H1 (cell line): ENCODE measurements at regions not wholly inside any gene's neighbourhood (a gene's known extent, or its start where the extent isn't known, plus 50 kb on each side); places are given as distances from the start of the nearest gene placed in this dataset.

Experiments
- CTCF ChIA-PET: fragments of 300-600 bp; sonication (Branson Sonifier 250); formaldehyde crosslinking; loops from one replicate; lab custom pipeline; 2021; ENCODE audit not compliant: partially characterized antibody; lab: Charles Lee
- POLR2A ChIA-PET: fragments of 300-600 bp; sonication (Branson Sonifier 250); formaldehyde crosslinking; loops from one replicate; lab custom pipeline; 2021; ENCODE audit warnings: inconsistent platforms; ENCODE audit not compliant: partially characterized antibody; lab: Charles Lee
- DNase-seq, 2 experiments: peaks; one replicate each; pipeline versions ENCODE4 v3.0.0 to v3.0.0-alpha.2; 2010 to 2022; ENCODE audit warnings: low spot score in 2 of 2, low read depth in 1 of 2, mixed read lengths in 1 of 2
- FAIRE-seq: peaks from 2 replicates; lab custom pipeline; 2011; peaks lifted over from hg19 to GRCh38; lab: Jason Lieb, UNC
- H2AFZ ChIP-seq: 2 replicates; pipeline ENCODE4 v1.8.1; 2012; ENCODE audit warnings: low read length, inconsistent platforms
- H2AK5ac ChIP-seq: 2 replicates; pipeline ENCODE4 v1.6.1; 2013; ENCODE audit warnings: low read depth, low read length
- H2BK120ac ChIP-seq: replicated peaks from 2 replicates; pipeline ENCODE3; 2013; ENCODE audit warnings: low read depth, low read length, inconsistent platforms
- H2BK12ac ChIP-seq: 2 replicates; pipeline ENCODE4 v1.6.1; 2013; ENCODE audit warnings: low read depth, low read length
- H2BK15ac ChIP-seq: 2 replicates; pipeline ENCODE4 v1.6.1; 2013; ENCODE audit warnings: low read length
- H2BK20ac ChIP-seq: 2 replicates; pipeline ENCODE4 v1.6.1; 2013; ENCODE audit warnings: low read length
- H2BK5ac ChIP-seq: 2 replicates; pipeline ENCODE4 v1.6.1; 2013; ENCODE audit warnings: low read depth, low read length
- H3K14ac ChIP-seq: 2 replicates; pipeline ENCODE4 v1.6.1; 2013; ENCODE audit warnings: inconsistent platforms; ENCODE audit not compliant: insufficient read length
- H3K18ac ChIP-seq: 2 replicates; pipeline ENCODE4 v1.6.1; 2013; ENCODE audit warnings: low read length; ENCODE audit errors: extremely low read depth
- H3K23ac ChIP-seq: 2 replicates; pipeline ENCODE4 v1.6.1; 2013; ENCODE audit warnings: inconsistent platforms; ENCODE audit not compliant: insufficient read length
- H3K23me2 ChIP-seq: 2 replicates; pipeline ENCODE4 v1.6.1; 2013; ENCODE audit warnings: low read depth, low read length
- H3K27ac ChIP-seq: 2 replicates; pipeline ENCODE4 v1.6.1; 2011; ENCODE audit warnings: low read depth, low read length, inconsistent platforms
- H3K27me3 ChIP-seq, 4 experiments: replicated peaks in 1 of 4; 1 replicate in 1 of 4; 2 replicates in 3 of 4; pipeline versions ENCODE4 v1.6.1 to v1.8.1; 2011 to 2013; ENCODE audit warnings: low read length in 3 of 4, mild to moderate bottlenecking in 3 of 4, inconsistent platforms in 2 of 4, mixed read lengths in 2 of 4, moderate library complexity in 1 of 4; ENCODE audit not compliant: control insufficient read depth in 3 of 4, insufficient read depth in 3 of 4; ENCODE audit errors: extremely low read depth in 1 of 4
- H3K36me3 ChIP-seq, 4 experiments: 2 replicates each; pipeline versions ENCODE4 v1.6.1 to v1.8.1; 2011 to 2013; ENCODE audit warnings: mild to moderate bottlenecking in 4 of 4, low read length in 3 of 4, moderate library complexity in 2 of 4, control low read depth in 1 of 4, inconsistent platforms in 1 of 4; ENCODE audit not compliant: insufficient read depth in 4 of 4, control insufficient read depth in 2 of 4
- H3K4ac ChIP-seq: replicated peaks from 2 replicates; pipeline ENCODE3; 2013; ENCODE audit warnings: low read length, low read depth, mixed read lengths, inconsistent platforms; ENCODE audit not compliant: insufficient read length
- H3K4me1 ChIP-seq, 4 experiments: replicated peaks in 1 of 4; 1 replicate in 1 of 4; 2 replicates in 3 of 4; pipeline versions ENCODE4 v1.6.1 to v1.8.1; 2011 to 2013; ENCODE audit warnings: low read length in 3 of 4, inconsistent platforms in 2 of 4, mixed read lengths in 1 of 4; ENCODE audit not compliant: insufficient read depth in 4 of 4, control insufficient read depth in 3 of 4
- H3K4me2 ChIP-seq, 2 experiments: 2 replicates each; pipeline versions ENCODE4 v1.6.1 to v1.8.1; 2011 to 2013; ENCODE audit warnings: low read depth in 2 of 2, low read length in 2 of 2, control low read depth in 1 of 2, inconsistent platforms in 1 of 2, mild to moderate bottlenecking in 1 of 2; ENCODE audit not compliant: insufficient read depth in 1 of 2
- H3K4me3 ChIP-seq, 4 experiments: fragments of 200-600, 300-600 bp in 1 of 4; sonication (generic), shearing (Covaris generic), sonication (Bioruptor Twin) in 1 of 4; 2 replicates each; pipeline versions ENCODE4 v1.5.1 to v1.8.1; 2011 to 2016; ENCODE audit warnings: low read length in 4 of 4, low read depth in 3 of 4, control low read depth in 2 of 4, inconsistent platforms in 2 of 4, mild to moderate bottlenecking in 2 of 4, mixed read lengths in 1 of 4, moderate library complexity in 1 of 4; ENCODE audit not compliant: insufficient read depth in 2 of 4; ENCODE audit errors: extremely low read depth in 1 of 4
- H3K56ac ChIP-seq: replicated peaks from 2 replicates; pipeline ENCODE3; 2013; ENCODE audit warnings: low read depth, mild to moderate bottlenecking, mixed read lengths, low read length, inconsistent platforms; ENCODE audit not compliant: insufficient read length
- H3K79me1 ChIP-seq: 2 replicates; pipeline ENCODE4 v1.6.1; 2013; ENCODE audit warnings: low read depth, low read length, control low read depth
- H3K79me2 ChIP-seq, 2 experiments: 2 replicates each; pipeline versions ENCODE4 v1.6.1 to v1.8.1; 2012 to 2013; ENCODE audit warnings: low read length in 2 of 2, mild to moderate bottlenecking in 2 of 2, inconsistent platforms in 1 of 2; ENCODE audit not compliant: insufficient read depth in 2 of 2, control insufficient read depth in 1 of 2
- H3K9ac ChIP-seq, 4 experiments: replicated peaks in 1 of 4; 1 replicate in 1 of 4; 2 replicates in 3 of 4; pipeline versions ENCODE4 v1.6.1 to v1.8.1; 2011 to 2013; ENCODE audit warnings: low read depth in 3 of 4, low read length in 3 of 4, control low read depth in 2 of 4, mild to moderate bottlenecking in 2 of 4, moderate library complexity in 2 of 4, inconsistent platforms in 1 of 4; ENCODE audit errors: extremely low read depth in 1 of 4
- H3K9me3 ChIP-seq, 2 experiments: 2 replicates each; pipeline versions ENCODE4 v1.6.1 to v1.8.1; 2012 to 2013; ENCODE audit warnings: mild to moderate bottlenecking in 2 of 2, moderate library complexity in 2 of 2, control low read depth in 1 of 2, inconsistent platforms in 1 of 2, low read depth in 1 of 2, low read length in 1 of 2, mixed read lengths in 1 of 2; ENCODE audit not compliant: insufficient read depth in 2 of 2
- H4K20me1 ChIP-seq, 2 experiments: replicated peaks in 1 of 2; 2 replicates each; pipeline versions ENCODE3 to v1.8.1; 2011 to 2013; ENCODE audit warnings: inconsistent platforms in 2 of 2, low read length in 2 of 2, mild to moderate bottlenecking in 1 of 2; ENCODE audit not compliant: insufficient read depth in 2 of 2, control insufficient read depth in 1 of 2
- H4K5ac ChIP-seq: 2 replicates; pipeline ENCODE4 v1.6.1; 2013; ENCODE audit warnings: low read length, low read depth, mixed read lengths, inconsistent platforms; ENCODE audit not compliant: insufficient read length
- H4K8ac ChIP-seq: 2 replicates; pipeline ENCODE4 v1.8.0; 2013; ENCODE audit warnings: mild to moderate bottlenecking, moderate library complexity, low read length, inconsistent platforms; ENCODE audit not compliant: insufficient read depth; ENCODE audit errors: extremely low read depth
- H4K91ac ChIP-seq: replicated peaks from 2 replicates; pipeline ENCODE3; 2013; ENCODE audit warnings: low read length, mixed read lengths, inconsistent platforms; ENCODE audit not compliant: insufficient read length
- CEBPB ChIP-seq: IDR thresholded peaks from 2 replicates; pipeline ENCODE4 v1.6.1; 2012; ENCODE audit warnings: low read depth, low read length
- CTBP2 ChIP-seq: IDR thresholded peaks from 2 replicates; pipeline ENCODE4 v1.7.0; 2011; ENCODE audit warnings: borderline replicate concordance, mild to moderate bottlenecking, moderate library complexity, mixed read lengths, low read length; ENCODE audit not compliant: insufficient read depth, insufficient read length
- HDAC6 ChIP-seq: IDR thresholded peaks from one replicate; pipeline ENCODE4 v1.7.1; 2012; ENCODE audit warnings: low read depth, mild to moderate bottlenecking, inconsistent platforms, low read length, moderate library complexity
- JUN ChIP-seq: IDR thresholded peaks from 2 replicates; pipeline ENCODE4 v1.6.1; 2011; ENCODE audit warnings: low read depth, mild to moderate bottlenecking, improper control_type of control experiment, low read length
- KDM5A ChIP-seq: fragments of 200-600 bp; IDR thresholded peaks from 2 replicates; pipeline ENCODE4 v1.7.1; 2012; ENCODE audit warnings: mild to moderate bottlenecking, low read length, inconsistent platforms, mixed read lengths
- POU5F1 ChIP-seq: IDR thresholded peaks from 2 replicates; pipeline ENCODE4 v1.6.1; 2011; ENCODE audit warnings: low read depth, mild to moderate bottlenecking, low read length, moderate library complexity
- SP2 ChIP-seq: IDR thresholded peaks from 2 replicates; pipeline ENCODE4 v1.6.1; 2012; ENCODE audit warnings: mild to moderate bottlenecking, low read length, inconsistent platforms
- TAF7 ChIP-seq: optimal IDR thresholded peaks from 2 replicates; pipeline ENCODE3; 2011; ENCODE audit warnings: low read depth, mild to moderate bottlenecking, inconsistent platforms, low read length, moderate library complexity, borderline replicate concordance
- TBP ChIP-seq: IDR thresholded peaks from 2 replicates; pipeline ENCODE4 v1.6.1; 2011; ENCODE audit warnings: low read depth, low read length, improper control_type of control experiment
- WGBS, 2 experiments: shearing (Covaris generic) in 1 of 2; methylation state at CpG; one replicate each; pipeline versions ENCODE4 v1.1.6 to v1.1.7; 2013 to 2015; ENCODE audit warnings: low lambda C conversion rate in 2 of 2, mixed read lengths in 2 of 2, inconsistent platforms in 1 of 2, low coverage in 1 of 2, missing lambda C conversion rate in 1 of 2; ENCODE audit not compliant: insufficient replicate concordance in 2 of 2, insufficient coverage in 1 of 2, insufficient read length in 1 of 2; ENCODE audit errors: extremely low coverage in 1 of 2, missing lambda C conversion rate in 1 of 2; 5-methylcytosine and 5-hydroxymethylcytosine counted together

GRCh38 chr7:26008428-26008827, 143.6 kb upstream of the NFE2L3 start:
- no peak overlapping the region for H2BK120ac ChIP-seq
- H4K8ac ChIP-seq: no peak overlapping the region
- H4K5ac ChIP-seq: no peak overlapping the region
- H3K56ac ChIP-seq: no peak overlapping the region
- no peak overlapping the region for H2BK20ac ChIP-seq
- FAIRE-seq (no peak), DNase-seq (no peak)
- H3K79me2 ChIP-seq: no peaks in the 10 kb centered on the region
- no peak overlapping the region for H2AK5ac ChIP-seq
- H3K4ac ChIP-seq: no peak overlapping the region
- no peak overlapping the region for H3K4me3 ChIP-seq
- TF ChIP-seq KDM5A (no peak), TAF7 (no peak), POU5F1 (no peak), CEBPB (no peak), CTBP2 (no peak), JUN (no peak), HDAC6 (no peak), SP2 (no peak), TBP (no peak)
- no peaks in the 10 kb centered on the region for H4K20me1 ChIP-seq
- ChIA-PET CTCF (interaction anchor here (1.1 to 1.2 kb wide), 2 partner anchors 10 to 20 kb away, joined by 3 read pairs; no protein-coding TSS in a partner anchor), POLR2A (interaction anchor here (1.1 kb wide), 1 partner anchor 13 kb away, joined by 3 read pairs; no protein-coding TSS in a partner anchor)
- H3K4me1 ChIP-seq: no peaks in the 10 kb centered on the region
- no peak overlapping the region for H3K23ac ChIP-seq
- peaks cover 20 to 26% of the 10 kb centered on the region in 2 experiments for H3K9me3 ChIP-seq
- no peak overlapping the region for H2BK5ac ChIP-seq
- H3K27ac ChIP-seq: no peak overlapping the region
- 0 out of 2 replicates have a peak overlapping the region, but pooled peaks have one; percentile 27 for H2BK12ac ChIP-seq
- H3K36me3 ChIP-seq: peaks cover 0 to 4% (median 1%) of the 10 kb centered on the region in 4 experiments; a peak in 2 of 8 replicates
- WGBS, 2 experiments: 85% methylated on average over 5 of the region's 5 CpGs; no CpG with 5 or more reads in 1 of the 2 experiments
- no peak overlapping the region for H4K91ac ChIP-seq
- H2BK15ac ChIP-seq: no peak overlapping the region
- no peak overlapping the region for H3K14ac ChIP-seq
- no peak overlapping the region for H3K4me2 ChIP-seq
- H3K27me3 ChIP-seq: peaks cover 0 to 5% (median 3%) of the 10 kb centered on the region in 4 experiments; a peak in 5 of 7 replicates
- no peak overlapping the region for H3K9ac ChIP-seq
- H2AFZ ChIP-seq: no peak overlapping the region
- no peak overlapping the region for H3K18ac ChIP-seq
- no peaks in the 10 kb centered on the region for H3K79me1 ChIP-seq
- no peaks in the 10 kb centered on the region for H3K23me2 ChIP-seq
